Middle frontal gyrus (tissue), 1 donor: ENCODE measurements at regions not wholly inside any gene's neighbourhood (a gene's known extent, or its start where the extent isn't known, plus 50 kb on each side); places are given as distances from the start of the nearest gene placed in this dataset.

Experiments used
- DNase-seq: peaks from one replicate; pipeline ENCODE4 v3.0.0-alpha.2; 2015; ENCODE audit warnings: low spot score; ENCODE audit errors: extremely low spot score

- DNase-seq: no peak
Observed at GRCh38 chr14:71463807-71464206, 468.4 kb upstream of the RGS6 start.

- DNase-seq: no peak
Observed at GRCh38 chr14:71464840-71465239, 467.4 kb upstream of the RGS6 start.

GRCh38 chr14:71465316-71465715 lies 466.9 kb upstream of the RGS6 start:
- DNase-seq: no peak

GRCh38 chr14:71466251-71466650 lies 466.0 kb upstream of the RGS6 start:
- no peak for DNase-seq

- no peak for DNase-seq
Observed at GRCh38 chr14:71466946-71467345, 465.3 kb upstream of the RGS6 start.

- DNase-seq: no peak
Observed at GRCh38 chr14:71467361-71467811, 464.8 kb upstream of the RGS6 start.

- no peak for DNase-seq
Observed at GRCh38 chr14:71468701-71469100, 463.5 kb upstream of the RGS6 start.

- DNase-seq: no peak
Observed at GRCh38 chr14:71469643-71470335, 462.4 kb upstream of the RGS6 start.

GRCh38 chr14:71471634-71472355 lies 460.4 kb upstream of the RGS6 start:
- no peak for DNase-seq

GRCh38 chr14:71472356-71473340 lies 459.6 kb upstream of the RGS6 start:
- no peak for DNase-seq

GRCh38 chr14:71473843-71474242 lies 458.4 kb upstream of the RGS6 start:
- no peak for DNase-seq

- DNase-seq: no peak
Observed at GRCh38 chr14:71474301-71475265, 457.6 kb upstream of the RGS6 start.

GRCh38 chr14:71475916-71476315 lies 456.3 kb upstream of the RGS6 start:
- DNase-seq: no peak

- DNase-seq: peak; percentile 50
Observed at GRCh38 chr14:71478542-71478941, 453.7 kb upstream of the RGS6 start.

- DNase-seq: no peak
Observed at GRCh38 chr14:71481021-71481654, 451.1 kb upstream of the RGS6 start.

- no peak for DNase-seq
Observed at GRCh38 chr14:71482671-71483070, 449.6 kb upstream of the RGS6 start.

- DNase-seq: no peak
Observed at GRCh38 chr14:71483154-71483553, 449.1 kb upstream of the RGS6 start.

GRCh38 chr14:71485833-71486232 lies 446.4 kb upstream of the RGS6 start:
- no peak for DNase-seq

- no peak for DNase-seq
Observed at GRCh38 chr14:71486279-71486678, 445.9 kb upstream of the RGS6 start.

GRCh38 chr14:71487449-71487848 lies 444.8 kb upstream of the RGS6 start:
- DNase-seq: no peak
